ENCODE measurements at regions not wholly inside any gene's neighbourhood (a gene's known extent, or its start where the extent isn't known, plus 50 kb on each side); places are given as distances from the start of the nearest gene placed in this dataset.

GRCh38 chr10:9038146-9038714 lies 983.7 kb downstream of the GATA3 start:
- TF ChIP-seq, protein P1, sequence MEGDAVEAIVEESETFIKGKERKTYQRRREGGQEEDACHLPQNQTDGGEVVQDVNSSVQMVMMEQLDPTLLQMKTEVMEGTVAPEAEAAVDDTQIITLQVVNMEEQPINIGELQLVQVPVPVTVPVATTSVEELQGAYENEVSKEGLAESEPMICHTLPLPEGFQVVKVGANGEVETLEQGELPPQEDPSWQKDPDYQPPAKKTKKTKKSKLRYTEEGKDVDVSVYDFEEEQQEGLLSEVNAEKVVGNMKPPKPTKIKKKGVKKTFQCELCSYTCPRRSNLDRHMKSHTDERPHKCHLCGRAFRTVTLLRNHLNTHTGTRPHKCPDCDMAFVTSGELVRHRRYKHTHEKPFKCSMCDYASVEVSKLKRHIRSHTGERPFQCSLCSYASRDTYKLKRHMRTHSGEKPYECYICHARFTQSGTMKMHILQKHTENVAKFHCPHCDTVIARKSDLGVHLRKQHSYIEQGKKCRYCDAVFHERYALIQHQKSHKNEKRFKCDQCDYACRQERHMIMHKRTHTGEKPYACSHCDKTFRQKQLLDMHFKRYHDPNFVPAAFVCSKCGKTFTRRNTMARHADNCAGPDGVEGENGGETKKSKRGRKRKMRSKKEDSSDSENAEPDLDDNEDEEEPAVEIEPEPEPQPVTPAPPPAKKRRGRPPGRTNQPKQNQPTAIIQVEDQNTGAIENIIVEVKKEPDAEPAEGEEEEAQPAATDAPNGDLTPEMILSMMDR (IDR thresholded peaks at IDR 0.05; ENCODE audit: partially characterized antibody, unreplicated experiment) = no peak
- DNase-seq = no peak
- H3K36me3 Mint-ChIP-seq (ENCODE audit: unreplicated experiment) = no peaks in the 10 kb centered on the region
- no peaks in the 10 kb centered on the region for H3K9me3 Mint-ChIP-seq (ENCODE audit: unreplicated experiment)
- no peaks in the 10 kb centered on the region for H3K27me3 Mint-ChIP-seq (ENCODE audit: unreplicated experiment)
- H3K4me1 Mint-ChIP-seq (ENCODE audit: low read depth, unreplicated experiment) = no peaks in the 10 kb centered on the region
- no peak overlapping the region for H3K4me3 Mint-ChIP-seq (ENCODE audit: unreplicated experiment)
- H3K27ac Mint-ChIP-seq (ENCODE audit: unreplicated experiment) = no peak overlapping the region

DNA sequence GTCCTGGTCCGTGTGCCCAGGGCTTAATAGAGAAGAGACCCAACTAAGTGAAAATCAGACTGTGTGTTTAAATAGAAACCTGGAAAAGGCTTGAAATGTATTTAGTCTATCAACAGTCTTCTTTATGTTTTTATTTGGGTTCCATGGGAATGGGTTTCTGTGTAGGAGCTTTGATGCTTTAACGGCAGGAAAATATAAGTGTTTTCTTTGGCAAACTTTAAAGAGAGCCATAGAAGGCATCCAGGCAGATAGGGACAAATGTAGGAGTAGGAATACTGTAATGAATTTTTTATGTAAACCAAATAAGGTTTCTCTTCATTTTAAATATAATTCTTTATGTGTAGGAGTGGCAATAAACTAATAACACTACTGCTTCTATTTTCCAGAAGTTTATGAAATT lies 989.0 kb downstream of the GATA3 start:
- H3K9me3 Mint-ChIP-seq (ENCODE audit: unreplicated experiment) = no peaks in the 10 kb centered on the region
- no peaks in the 10 kb centered on the region for H3K4me1 Mint-ChIP-seq (ENCODE audit: low read depth, unreplicated experiment)
- no peak overlapping the region for H3K4me3 Mint-ChIP-seq (ENCODE audit: unreplicated experiment)
- DNase-seq = no peak
- H3K27me3 Mint-ChIP-seq (ENCODE audit: unreplicated experiment) = no peaks in the 10 kb centered on the region
- H3K27ac Mint-ChIP-seq (ENCODE audit: unreplicated experiment) = no peak overlapping the region
- TF ChIP-seq, protein P1 (IDR thresholded peaks at IDR 0.05; ENCODE audit: partially characterized antibody, unreplicated experiment) = no peak
- H3K36me3 Mint-ChIP-seq (ENCODE audit: unreplicated experiment) = no peaks in the 10 kb centered on the region

DNA sequence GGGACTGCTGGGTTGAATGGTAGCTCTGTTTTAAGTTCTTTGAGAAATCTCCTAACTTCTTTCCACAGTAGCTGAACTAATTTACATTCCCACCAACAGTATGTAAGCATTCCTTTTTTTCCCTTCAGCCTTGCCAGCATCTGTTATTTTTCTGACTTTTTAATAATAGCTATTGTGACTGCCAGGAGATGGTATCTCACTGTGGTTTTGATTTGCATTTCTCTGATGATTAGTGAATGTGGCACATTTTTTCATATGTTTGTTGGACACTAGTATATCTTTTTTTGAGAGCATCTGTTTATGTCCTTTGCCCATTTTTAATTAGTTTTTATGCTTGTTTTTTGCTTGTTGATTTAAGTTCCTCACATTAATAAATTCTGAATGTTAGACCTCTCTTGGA lies 990.8 kb downstream of the GATA3 start:
- Mint-ChIP-seq H3K4me1 (ENCODE audit: low read depth, unreplicated experiment) (no peaks in the 10 kb centered on the region), H3K9me3 (ENCODE audit: unreplicated experiment) (no peaks in the 10 kb centered on the region), H3K27me3 (ENCODE audit: unreplicated experiment) (no peaks in the 10 kb centered on the region), H3K4me3 (ENCODE audit: unreplicated experiment) (no peak overlapping the region), H3K36me3 (ENCODE audit: unreplicated experiment) (no peaks in the 10 kb centered on the region), H3K27ac (ENCODE audit: unreplicated experiment) (no peak overlapping the region)
- no peak for DNase-seq
- TF ChIP-seq, protein P1 (IDR thresholded peaks at IDR 0.05; ENCODE audit: partially characterized antibody, unreplicated experiment) = no peak

DNA sequence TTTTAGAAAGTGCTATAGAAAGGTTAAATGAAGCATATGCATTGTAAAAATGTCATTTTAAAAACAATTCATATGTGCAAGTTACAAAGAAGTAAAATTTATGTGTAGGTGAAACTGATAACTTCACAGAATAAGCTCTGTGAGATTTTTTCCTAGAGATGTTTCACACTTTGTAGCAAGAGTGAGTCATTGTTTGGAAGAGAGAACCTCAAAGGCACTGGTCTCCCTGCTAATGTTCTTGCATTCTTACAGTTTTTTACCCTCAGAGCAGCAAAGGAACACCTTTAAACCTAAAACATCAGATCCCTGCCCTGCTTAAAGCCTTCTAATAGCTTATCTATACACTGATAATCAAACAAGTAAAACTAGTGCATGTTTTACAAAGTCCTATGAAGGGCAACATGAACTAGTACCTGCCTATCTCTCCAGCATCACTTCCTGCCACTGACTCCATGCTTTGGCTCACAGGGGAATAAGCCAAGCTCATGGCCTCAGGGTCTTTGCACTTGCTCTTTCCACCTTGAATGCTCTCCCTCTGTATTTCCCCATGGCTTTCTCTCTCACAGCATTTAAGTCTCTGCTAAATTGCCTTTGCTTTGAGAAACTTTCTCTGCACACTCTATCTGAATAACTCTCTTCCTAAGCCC lies 997.0 kb downstream of the GATA3 start:
- H3K27ac Mint-ChIP-seq (ENCODE audit: unreplicated experiment) = no peak overlapping the region
- H3K9me3 Mint-ChIP-seq (ENCODE audit: unreplicated experiment) = no peaks in the 10 kb centered on the region
- no peaks in the 10 kb centered on the region for H3K36me3 Mint-ChIP-seq (ENCODE audit: unreplicated experiment)
- TF ChIP-seq, protein P1 (IDR thresholded peaks at IDR 0.05; ENCODE audit: partially characterized antibody, unreplicated experiment) = no peak
- no peaks in the 10 kb centered on the region for H3K27me3 Mint-ChIP-seq (ENCODE audit: unreplicated experiment)
- no peak overlapping the region for H3K4me3 Mint-ChIP-seq (ENCODE audit: unreplicated experiment)
- no peaks in the 10 kb centered on the region for H3K4me1 Mint-ChIP-seq (ENCODE audit: low read depth, unreplicated experiment)
- no peak for DNase-seq

- H3K4me1 Mint-ChIP-seq (ENCODE audit: low read depth, unreplicated experiment) = no peaks in the 10 kb centered on the region
These were observed 998.3 kb downstream of the GATA3 start for GRCh38 chr10:9052767-9053166.

More at GRCh38 chr10:9052767-9053166, 998.3 kb downstream of the GATA3 start:
- H3K4me3 Mint-ChIP-seq (ENCODE audit: unreplicated experiment) = no peak overlapping the region
- TF ChIP-seq, protein P1 (IDR thresholded peaks at IDR 0.05; ENCODE audit: partially characterized antibody, unreplicated experiment) = no peak
- no peaks in the 10 kb centered on the region for H3K27me3 Mint-ChIP-seq (ENCODE audit: unreplicated experiment)
- H3K27ac Mint-ChIP-seq (ENCODE audit: unreplicated experiment) = no peak overlapping the region
- no peak for DNase-seq
- no peaks in the 10 kb centered on the region for H3K9me3 Mint-ChIP-seq (ENCODE audit: unreplicated experiment)
- H3K36me3 Mint-ChIP-seq (ENCODE audit: unreplicated experiment) = no peaks in the 10 kb centered on the region
